ENCODE measurements at regions not wholly inside any gene's neighbourhood (a gene's known extent, or its start where the extent isn't known, plus 50 kb on each side); places are given as distances from the start of the nearest gene placed in this dataset.

GRCh38 chr16:65713181-65713808 lies 591.4 kb upstream of the CDH11 start:
- H3K4me2 ChIP-seq (ENCODE audit: low read length) = no peak overlapping the region
- H4K20me1 ChIP-seq (ENCODE audit: low read length) = no peaks in the 10 kb centered on the region
- no peak overlapping the region for H2AFZ ChIP-seq (ENCODE audit: low read length)
- no peak overlapping the region for H3K9ac ChIP-seq (ENCODE audit: low read length)
- no peaks in the 10 kb centered on the region for H3K36me3 ChIP-seq (ENCODE audit: low read depth, low read length)
- BruUV-seq (replicated peaks) = no TSS peak
- intact Hi-C loops (cut with micrococcal nuclease) = no loop called here
- ATAC-seq (no peak), DNase-seq (no peak)
- H3K27ac ChIP-seq (ENCODE audit: low read length) = no peak overlapping the region
- no peaks in the 10 kb centered on the region for H3K9me3 ChIP-seq (ENCODE audit: low read length)
- H3F3A ChIP-seq (ENCODE audit: low read length, unreplicated experiment) = no peaks in the 10 kb centered on the region
- H3K79me2 ChIP-seq (ENCODE audit: low read length) = no peaks in the 10 kb centered on the region
- no peak overlapping the region for H3K4me3 ChIP-seq (ENCODE audit: low read length)
- ChIA-PET POLR2A (ENCODE audit: unreplicated experiment) (no interaction called here), CTCF (no interaction called here)
- TF ChIP-seq CTCF (conservative IDR thresholded peaks at IDR 0.05; ENCODE audit: low read depth, low read length) (no peak), EZH2 (IDR thresholded peaks at IDR 0.05; ENCODE audit: low read length, unreplicated experiment) (no peak), EZH2phosphoT487 (IDR thresholded peaks at IDR 0.05; ENCODE audit: borderline replicate concordance, low read length) (no peak)
- no peaks in the 10 kb centered on the region for H3K9me2 ChIP-seq (replicated peaks; ENCODE audit: low read length)
- H3K27me3 ChIP-seq (ENCODE audit: low read length) = no peaks in the 10 kb centered on the region
- no peaks in the 10 kb centered on the region for H3K4me1 ChIP-seq (ENCODE audit: insufficient read depth, low read length)

- intact Hi-C loops (cut with micrococcal nuclease) = no loop called here
- Histone ChIP-seq H3K4me2 (ENCODE audit: low read length) (no peak overlapping the region), H3K4me3 (ENCODE audit: low read length) (no peak overlapping the region), H3F3A (ENCODE audit: low read length, unreplicated experiment) (no peaks in the 10 kb centered on the region), H3K27ac (ENCODE audit: low read length) (no peak overlapping the region), H2AFZ (ENCODE audit: low read length) (no peak overlapping the region), H3K9me2 (replicated peaks; ENCODE audit: low read length) (no peaks in the 10 kb centered on the region), H3K4me1 (ENCODE audit: insufficient read depth, low read length) (no peaks in the 10 kb centered on the region), H3K36me3 (ENCODE audit: low read depth, low read length) (no peaks in the 10 kb centered on the region), H3K9ac (ENCODE audit: low read length) (no peak overlapping the region), H3K27me3 (ENCODE audit: low read length) (no peaks in the 10 kb centered on the region), H3K9me3 (ENCODE audit: low read length) (no peaks in the 10 kb centered on the region), H3K79me2 (ENCODE audit: low read length) (no peaks in the 10 kb centered on the region), H4K20me1 (ENCODE audit: low read length) (no peaks in the 10 kb centered on the region)
- no TSS peak for BruUV-seq (replicated peaks)
- ATAC-seq = no peak
- ChIA-PET CTCF (no interaction called here), POLR2A (ENCODE audit: unreplicated experiment) (no interaction called here)
- TF ChIP-seq EZH2 (IDR thresholded peaks at IDR 0.05; ENCODE audit: low read length, unreplicated experiment) = no peak
- no peak for TF ChIP-seq EZH2phosphoT487 (IDR thresholded peaks at IDR 0.05; ENCODE audit: borderline replicate concordance, low read length)
- TF ChIP-seq CTCF (conservative IDR thresholded peaks at IDR 0.05; ENCODE audit: low read depth, low read length) = no peak
- no peak for DNase-seq
These were observed 588.2 kb upstream of the CDH11 start for GRCh38 chr16:65710107-65710506.

- intact Hi-C loops (cut with micrococcal nuclease) = no loop called here
- BruUV-seq (replicated peaks) = no TSS peak
- no peak overlapping the region for H3K9ac ChIP-seq (ENCODE audit: low read length)
- H3F3A ChIP-seq (ENCODE audit: low read length, unreplicated experiment) = no peaks in the 10 kb centered on the region
- H2AFZ ChIP-seq (ENCODE audit: low read length) = no peak overlapping the region
- H3K9me3 ChIP-seq (ENCODE audit: low read length) = no peaks in the 10 kb centered on the region
- ATAC-seq (no peak), DNase-seq (no peak)
- TF ChIP-seq CTCF (conservative IDR thresholded peaks at IDR 0.05; ENCODE audit: low read depth, low read length) (peak; percentile 49), EZH2 (IDR thresholded peaks at IDR 0.05; ENCODE audit: low read length, unreplicated experiment) (no peak), EZH2phosphoT487 (IDR thresholded peaks at IDR 0.05; ENCODE audit: borderline replicate concordance, low read length) (no peak)
- no peaks in the 10 kb centered on the region for H4K20me1 ChIP-seq (ENCODE audit: low read length)
- H3K4me3 ChIP-seq (ENCODE audit: low read length) = no peak overlapping the region
- H3K36me3 ChIP-seq (ENCODE audit: low read depth, low read length) = no peaks in the 10 kb centered on the region
- POLR2A ChIA-PET (ENCODE audit: unreplicated experiment) = no interaction called here
- H3K9me2 ChIP-seq (replicated peaks; ENCODE audit: low read length) = no peaks in the 10 kb centered on the region
- H3K79me2 ChIP-seq (ENCODE audit: low read length) = no peaks in the 10 kb centered on the region
- H3K4me2 ChIP-seq (ENCODE audit: low read length) = no peak overlapping the region
- CTCF ChIA-PET = no interaction called here
- H3K4me1 ChIP-seq (ENCODE audit: insufficient read depth, low read length) = no peaks in the 10 kb centered on the region
- H3K27ac ChIP-seq (ENCODE audit: low read length) = no peak overlapping the region
- H3K27me3 ChIP-seq (ENCODE audit: low read length) = no peaks in the 10 kb centered on the region
These were observed 583.0 kb upstream of the CDH11 start for GRCh38 chr16:65704866-65705265.
